G401.6 (cell line): ENCODE measurements at regions not wholly inside any gene's neighbourhood (a gene's known extent, or its start where the extent isn't known, plus 50 kb on each side); places are given as distances from the start of the nearest gene placed in this dataset.

Experiments used
- FAIRE-seq: peaks from 2 replicates; lab custom pipeline; 2012; peaks lifted over from hg19 to GRCh38; lab: Jason Lieb, UNC

GRCh38 chr2:16273111-16273510 is 332.8 kb downstream of the MYCN start:
- no peak for FAIRE-seq

DNA sequence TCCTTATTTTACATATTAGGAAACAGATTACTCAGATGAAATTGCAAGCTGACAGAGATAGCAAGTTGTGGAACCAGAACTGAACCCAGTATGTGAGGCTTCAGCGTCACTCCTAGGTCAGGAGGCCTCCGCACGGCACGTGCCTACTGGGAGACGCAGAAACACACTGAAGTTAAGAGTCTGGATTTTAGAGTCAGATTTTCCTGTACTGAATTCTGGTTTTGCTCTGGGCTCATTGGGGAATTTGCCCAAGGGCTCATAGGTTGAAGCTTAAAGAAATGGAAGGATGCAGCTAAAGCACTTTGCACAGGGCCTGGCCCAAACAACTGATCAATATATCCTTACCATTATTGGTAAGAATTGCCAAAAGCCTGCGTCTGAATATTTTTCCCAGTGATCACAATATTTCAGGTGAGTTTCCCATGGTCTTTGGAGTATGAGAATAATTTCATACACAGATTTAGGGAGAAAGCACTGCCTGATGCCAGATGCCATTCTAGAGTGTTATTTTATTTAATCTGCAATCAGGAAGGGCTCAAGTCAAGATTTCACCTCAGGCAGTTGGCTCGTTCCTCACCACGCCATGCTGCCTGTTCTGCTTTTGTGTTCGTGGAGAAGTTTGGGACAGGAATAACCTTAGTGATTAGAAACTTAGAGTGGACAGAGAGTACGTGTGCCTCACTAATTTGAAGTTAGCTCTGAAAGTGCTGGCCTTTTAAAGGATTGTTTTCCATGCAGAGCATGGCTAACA is 331.9 kb downstream of the MYCN start:
- FAIRE-seq, result no peak

- FAIRE-seq, result no peak
These were observed 331.0 kb downstream of the MYCN start for GRCh38 chr2:16271231-16271896.

GRCh38 chr2:16270441-16270840 is 330.1 kb downstream of the MYCN start:
- no peak for FAIRE-seq

- FAIRE-seq, result no peak
These were observed 328.1 kb downstream of the MYCN start for GRCh38 chr2:16268301-16269000.

GRCh38 chr2:16266571-16266970 is 326.2 kb downstream of the MYCN start:
- no peak for FAIRE-seq

DNA sequence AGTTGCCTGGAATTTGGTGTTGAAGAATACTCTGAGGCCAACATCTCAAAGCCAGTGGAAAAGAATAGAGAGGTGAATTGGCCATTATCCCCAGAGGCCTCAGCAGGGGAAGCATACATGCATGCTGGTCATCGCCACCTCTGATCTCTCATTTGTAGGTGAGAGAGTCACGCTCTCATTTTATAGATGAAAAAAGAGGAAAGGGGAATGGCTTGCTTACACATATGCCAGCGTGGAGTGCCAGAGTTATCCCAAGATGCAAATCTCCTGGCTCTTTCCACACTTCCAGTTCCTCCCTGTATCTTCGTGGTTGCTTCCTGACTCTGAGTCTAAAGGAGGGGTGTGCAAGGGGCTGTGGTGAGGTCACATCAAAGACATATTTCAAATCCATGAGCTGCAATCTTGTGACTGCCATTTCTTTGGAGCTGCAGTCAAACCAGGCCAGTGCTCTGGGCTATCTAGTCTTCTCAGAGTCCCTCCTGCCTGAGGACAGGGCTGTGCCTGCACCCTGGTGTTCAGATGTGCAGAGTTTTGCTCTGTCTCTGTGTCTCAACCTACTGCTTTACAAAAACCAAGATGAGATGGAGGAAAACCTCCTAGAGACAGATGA is 324.7 kb downstream of the MYCN start:
- no peak for FAIRE-seq

GRCh38 chr2:16264491-16264890 is 324.1 kb downstream of the MYCN start:
- no peak for FAIRE-seq

GRCh38 chr2:16263241-16263890 is 323.0 kb downstream of the MYCN start:
- FAIRE-seq, result no peak

DNA sequence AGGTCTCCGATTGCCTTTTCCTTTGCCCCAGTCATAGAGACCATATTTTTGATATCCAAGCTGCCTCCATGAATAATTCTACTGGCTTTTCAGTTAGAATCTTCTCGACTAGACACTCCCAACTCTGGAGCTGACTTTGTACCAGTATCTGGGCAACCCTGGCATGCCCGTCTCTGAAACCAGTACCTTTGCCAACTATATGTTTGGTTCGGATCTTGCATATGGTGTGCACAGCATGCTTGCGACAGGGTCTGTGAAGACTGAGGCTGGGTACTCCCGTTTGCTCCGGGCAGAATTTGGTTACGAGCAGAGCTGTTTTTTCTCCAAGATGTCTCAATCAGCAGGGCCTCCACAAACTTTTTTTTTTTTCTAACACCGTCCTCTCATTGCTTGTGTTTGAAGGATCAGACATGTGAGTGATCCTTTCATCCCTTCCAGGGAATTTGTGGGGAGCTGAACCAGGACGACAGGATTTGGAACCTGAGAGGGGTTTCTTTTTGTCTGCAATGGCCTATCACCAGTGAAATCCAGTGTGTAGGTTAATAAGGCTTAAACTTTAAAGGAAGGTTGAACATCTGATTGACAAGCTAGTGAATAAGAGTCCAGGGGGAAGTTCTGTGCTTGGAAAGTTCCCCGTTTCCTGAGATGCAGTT is 322.3 kb downstream of the MYCN start:
- FAIRE-seq, result no peak

DNA sequence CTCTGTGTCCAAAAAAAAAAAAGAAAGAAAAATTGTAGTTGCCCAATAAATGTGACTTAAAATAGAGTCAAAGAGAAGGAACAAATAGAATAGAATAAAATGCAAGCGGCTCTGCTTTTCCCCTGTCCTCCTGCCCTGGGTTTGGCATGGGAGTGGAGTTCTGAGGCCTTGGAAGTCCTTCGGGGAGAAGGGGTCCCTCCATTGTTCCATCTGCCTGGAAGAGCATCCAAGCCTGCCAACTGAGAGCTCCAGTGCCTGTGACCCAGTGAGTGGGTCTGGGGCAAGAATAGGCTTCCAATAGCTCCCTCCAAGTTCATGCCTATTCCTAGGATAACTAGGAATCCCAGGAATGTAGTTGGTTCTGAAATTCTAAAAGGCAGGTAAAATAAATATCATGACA is 321.4 kb downstream of the MYCN start:
- no peak for FAIRE-seq

- no peak for FAIRE-seq
These were observed 320.7 kb downstream of the MYCN start for GRCh38 chr2:16261071-16261470.

DNA sequence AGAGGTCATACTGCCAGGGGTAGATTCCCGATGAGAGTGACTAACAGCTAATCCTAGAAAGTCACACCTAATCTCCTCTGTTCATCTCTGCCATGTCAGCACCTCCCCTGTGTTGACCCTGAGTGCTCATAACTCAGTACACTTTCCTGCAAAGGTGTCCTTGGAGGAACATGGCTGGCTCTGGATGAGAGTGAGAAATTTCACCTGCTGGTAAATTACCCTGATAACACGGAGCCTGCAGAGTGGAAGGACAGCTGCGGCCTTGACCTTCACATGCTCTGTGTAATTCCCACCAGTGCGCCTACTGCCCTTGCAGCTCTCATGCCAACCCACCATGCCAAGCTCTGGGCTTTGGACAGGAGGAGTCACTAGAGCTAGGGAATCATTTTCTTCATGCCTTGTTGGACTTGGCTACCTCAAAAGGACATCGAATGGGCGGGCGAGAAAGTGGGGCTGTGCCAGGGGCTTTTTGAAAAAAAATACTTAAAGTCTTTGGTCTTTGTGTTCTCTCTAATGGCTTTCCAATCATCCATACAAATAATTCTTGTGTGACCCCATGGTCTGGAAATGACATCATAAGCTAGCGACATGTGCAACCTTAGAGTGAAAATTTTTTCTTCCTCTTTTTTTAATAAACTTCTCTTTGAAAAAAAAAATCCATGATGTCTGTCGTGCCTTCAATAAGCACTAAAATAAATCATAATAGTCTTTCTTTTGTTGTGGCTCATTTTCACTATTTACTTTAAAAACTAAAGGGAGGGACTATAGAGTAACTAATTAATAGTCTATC is 319.9 kb downstream of the MYCN start:
- FAIRE-seq, result no peak

GRCh38 chr2:16259010-16259409 is 318.7 kb downstream of the MYCN start:
- FAIRE-seq, result no peak

- FAIRE-seq, result no peak
These were observed 318.0 kb downstream of the MYCN start for GRCh38 chr2:16258350-16258749.

GRCh38 chr2:16257322-16258028 is 317.1 kb downstream of the MYCN start:
- FAIRE-seq, result no peak

DNA sequence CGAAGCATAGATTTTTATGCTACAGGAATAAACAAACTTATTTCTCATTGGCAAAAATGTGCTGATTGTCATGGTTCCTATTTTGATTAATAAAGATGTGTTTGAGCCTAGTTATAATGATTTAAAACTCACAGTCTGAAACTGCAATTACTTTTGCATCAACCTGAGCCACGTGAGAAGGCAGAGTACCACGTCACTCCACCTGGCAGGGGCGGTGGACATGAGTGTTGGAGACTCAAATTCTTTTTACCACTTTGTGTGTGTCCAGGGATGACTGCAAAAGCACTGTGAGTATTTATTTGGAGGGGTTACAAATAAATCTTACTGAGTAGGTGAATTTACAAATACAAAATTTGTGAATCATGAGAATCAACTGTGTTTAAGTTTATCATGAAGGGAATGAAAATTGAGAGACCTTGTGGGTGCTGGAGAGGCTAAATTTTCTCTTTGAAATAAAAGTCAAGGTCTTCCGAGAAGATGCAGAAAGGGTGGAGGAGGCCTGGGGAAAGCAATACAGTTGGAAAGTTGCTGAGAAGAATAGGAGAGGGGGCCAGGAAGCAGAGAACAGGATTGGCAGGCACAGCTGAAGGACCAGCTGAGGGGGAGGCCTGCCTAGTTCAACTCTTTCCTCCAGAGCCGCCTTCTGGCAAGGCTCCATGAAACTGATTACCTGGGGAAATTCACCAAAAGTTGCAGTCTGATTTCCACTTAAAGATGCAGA is 316.4 kb downstream of the MYCN start:
- FAIRE-seq, result no peak

DNA sequence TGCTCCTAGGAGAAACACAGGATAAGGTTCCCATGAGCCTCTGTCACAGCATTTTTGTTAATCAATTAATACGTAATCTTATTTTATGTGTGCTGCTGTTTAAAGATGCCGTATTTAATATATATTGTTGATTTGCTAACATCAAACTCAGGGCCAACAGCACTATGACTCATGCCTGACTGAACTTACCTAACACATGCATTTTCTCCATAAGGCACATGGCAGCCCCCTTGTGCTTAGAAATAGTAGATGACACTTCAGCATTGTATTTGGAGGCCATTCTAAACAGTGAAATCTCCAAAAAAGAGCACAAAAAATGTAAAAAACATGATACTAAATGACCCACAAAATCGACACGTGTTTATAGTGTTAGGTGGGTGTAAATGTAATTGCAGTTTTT is 314.8 kb downstream of the MYCN start:
- no peak for FAIRE-seq

- no peak for FAIRE-seq
These were observed 314.1 kb downstream of the MYCN start for GRCh38 chr2:16254356-16254965.
